HL-60 (cell line): ENCODE measurements at regions not wholly inside any gene's neighbourhood (a gene's known extent, or its start where the extent isn't known, plus 50 kb on each side); places are given as distances from the start of the nearest gene placed in this dataset.

ENCODE experiments used
- DNase-seq, 2 experiments: peaks; one replicate each; pipeline ENCODE4 v3.0.0-alpha.2; 2010 to 2020; ENCODE audit warnings: low read depth in 1 of 2, low spot score in 1 of 2
- H3K27ac ChIP-seq: fragments of 250-450 bp; sonication (Bioruptor Pico); replicated peaks from 2 replicates; pipeline ENCODE4 v1.5.1; 2020; ENCODE audit warnings: mild to moderate bottlenecking, moderate library complexity
- H3K27me3 ChIP-seq: fragments of 250-450 bp; sonication (Bioruptor Pico); 2 replicates; pipeline ENCODE4 v1.5.1; 2021; ENCODE audit warnings: mild to moderate bottlenecking, moderate library complexity; ENCODE audit not compliant: insufficient read depth, poor library complexity, severe bottlenecking
- H3K4me3 ChIP-seq: replicated peaks from 2 replicates; pipeline ENCODE4 v1.5.1; 2011; ENCODE audit warnings: mild to moderate bottlenecking, control low read depth, low read length; ENCODE audit not compliant: insufficient read depth
- CTCF ChIP-seq: IDR thresholded peaks from one replicate; pipeline ENCODE4 v1.5.1; 2011; ENCODE audit warnings: low read length, control low read depth, inconsistent platforms; ENCODE audit not compliant: insufficient read depth
- GABPA ChIP-seq: IDR thresholded peaks from 2 replicates; pipeline ENCODE4 v1.6.1; 2012; ENCODE audit warnings: low read depth
- POLR2AphosphoS5 ChIP-seq: IDR thresholded peaks from 2 replicates; pipeline ENCODE4 v1.6.1; 2012; ENCODE audit warnings: low read depth
- REST ChIP-seq: IDR thresholded peaks from 2 replicates; pipeline ENCODE4 v1.6.1; 2012; ENCODE audit warnings: low read depth; ENCODE audit not compliant: insufficient replicate concordance
- SPI1 ChIP-seq: IDR thresholded peaks from 2 replicates; pipeline ENCODE4 v1.6.1; 2012; ENCODE audit warnings: low read depth, mild to moderate bottlenecking, borderline replicate concordance

GRCh38 chr14:58821421-58821820 is 183.7 kb downstream of the DACT1 start:
- Histone ChIP-seq H3K27ac (no peak overlapping the region), H3K4me3 (no peak overlapping the region), H3K27me3 (no peaks in the 10 kb centered on the region)
- no peak for TF ChIP-seq CTCF
- TF ChIP-seq GABPA: no peak
- no peak for TF ChIP-seq REST
- no peak for TF ChIP-seq POLR2AphosphoS5
- no peak for DNase-seq

- TF ChIP-seq GABPA (no peak), SPI1 (no peak), CTCF (no peak)
- Histone ChIP-seq H3K27ac (no peak overlapping the region), H3K27me3 (no peaks in the 10 kb centered on the region), H3K4me3 (no peak overlapping the region)
- DNase-seq: no peak
These were observed 185.1 kb downstream of the DACT1 start for GRCh38 chr14:58822856-58823255.

- Histone ChIP-seq H3K27me3 (no peaks in the 10 kb centered on the region), H3K27ac (no peak overlapping the region), H3K4me3 (no peak overlapping the region)
- DNase-seq: no peak
- TF ChIP-seq POLR2AphosphoS5: no peak
- no peak for TF ChIP-seq REST
- TF ChIP-seq CTCF: no peak
- TF ChIP-seq SPI1: no peak
- TF ChIP-seq GABPA: no peak
These were observed 185.6 kb downstream of the DACT1 start for GRCh38 chr14:58823312-58823711.

- TF ChIP-seq POLR2AphosphoS5: no peak
- no peak for TF ChIP-seq REST
- no peak for TF ChIP-seq GABPA
- TF ChIP-seq SPI1: no peak
- TF ChIP-seq CTCF: no peak
- no peak overlapping the region for H3K4me3 ChIP-seq
- no peaks in the 10 kb centered on the region for H3K27me3 ChIP-seq
- no peak overlapping the region for H3K27ac ChIP-seq
- no peak for DNase-seq
These were observed 186.3 kb downstream of the DACT1 start for GRCh38 chr14:58824106-58824505.
